IMR-90 (cell line): ENCODE measurements at regions not wholly inside any gene's neighbourhood (a gene's known extent, or its start where the extent isn't known, plus 50 kb on each side); places are given as distances from the start of the nearest gene placed in this dataset.
"Not testable (repeated sequence)": the region's sequence is repeated elsewhere in the genome, so short reads cannot be mapped to it uniquely, and the experiment has no call there.

Experiments
- ATAC-seq: fragments of 200-7000 bp; cut with Tn5 transposase; 2 replicates; pipeline ENCODE4 v1.9.1; 2020; ENCODE audit warnings: low read depth, mild to moderate bottlenecking, moderate library complexity
- BruUV-seq: library from RNA; stranded (reverse); fragments of 400-500 nt; replicated peaks from 2 replicates; lab custom pipeline; 2021; lab: Mats Ljungman, UMichigan
- CTCF ChIA-PET: fragments of 300-600 bp; formaldehyde crosslinking; extraction: SDS; loops from one replicate; lab custom pipeline; 2021; ENCODE audit warnings: antibody characterized with exemption; lab: Yijun Ruan, JAX
- POLR2A ChIA-PET: fragments of 300-600 bp; sonication (Branson Sonifier 250); formaldehyde crosslinking; loops from one replicate; lab custom pipeline; 2022; ENCODE audit warnings: antibody characterized with exemption; ENCODE audit not compliant: unreplicated experiment; lab: Charles Lee
- DNase-seq: peaks from one replicate; pipeline ENCODE4 v3.0.0; 2013
- H2AFZ ChIP-seq: replicated peaks from 2 replicates; pipeline ENCODE3; 2013; ENCODE audit warnings: low read length, mild to moderate bottlenecking; ENCODE audit not compliant: poor library complexity
- H2AK5ac ChIP-seq: 2 replicates; pipeline ENCODE4 v1.6.1; 2013; ENCODE audit warnings: low read depth, low read length, inconsistent platforms
- H2AK9ac ChIP-seq: replicated peaks from 2 replicates; pipeline ENCODE3; 2013; ENCODE audit warnings: mild to moderate bottlenecking, low read depth, low read length, moderate library complexity; ENCODE audit not compliant: poor library complexity
- H2BK120ac ChIP-seq: 2 replicates; pipeline ENCODE4 v1.6.1; 2013; ENCODE audit warnings: low read depth, low read length, inconsistent platforms
- H2BK15ac ChIP-seq: 3 replicates; pipeline ENCODE4 v1.6.1; 2013; ENCODE audit warnings: low read depth, low read length, inconsistent platforms
- H2BK20ac ChIP-seq: 2 replicates; pipeline ENCODE4 v1.6.1; 2013; ENCODE audit warnings: low read depth, mild to moderate bottlenecking, inconsistent platforms, low read length, moderate library complexity
- H2BK5ac ChIP-seq: 2 replicates; pipeline ENCODE4 v1.6.1; 2013; ENCODE audit warnings: mild to moderate bottlenecking, low read depth, low read length, inconsistent platforms; ENCODE audit not compliant: poor library complexity, severe bottlenecking
- H3K14ac ChIP-seq: replicated peaks from 2 replicates; pipeline ENCODE4 v1.6.1; 2013; ENCODE audit warnings: low read depth, low read length, inconsistent platforms
- H3K18ac ChIP-seq: 2 replicates; pipeline ENCODE4 v1.6.1; 2013; ENCODE audit warnings: low read depth, low read length, control low read depth
- H3K23ac ChIP-seq: 2 replicates; pipeline ENCODE4 v1.6.1; 2013; ENCODE audit warnings: low read depth, low read length, inconsistent platforms
- H3K27ac ChIP-seq: 2 replicates; pipeline ENCODE4 v1.5.1; 2013; ENCODE audit warnings: mild to moderate bottlenecking, control low read depth, low read length; ENCODE audit not compliant: insufficient read depth
- H3K27me3 ChIP-seq: 2 replicates; pipeline ENCODE4 v1.6.1; 2013; ENCODE audit warnings: low read length; ENCODE audit not compliant: control insufficient read depth, insufficient read depth
- H3K36me3 ChIP-seq: 2 replicates; pipeline ENCODE4 v1.6.1; 2013; ENCODE audit warnings: low read length, mixed read lengths; ENCODE audit not compliant: control insufficient read depth, insufficient read depth
- H3K4ac ChIP-seq: 2 replicates; pipeline ENCODE4 v1.6.1; 2013; ENCODE audit warnings: low read depth, low read length, inconsistent platforms
- H3K4me1 ChIP-seq: 2 replicates; pipeline ENCODE4 v1.6.1; 2013; ENCODE audit warnings: low read length, mixed read lengths; ENCODE audit not compliant: control insufficient read depth, insufficient read depth
- H3K4me2 ChIP-seq: 2 replicates; pipeline ENCODE4 v1.6.1; 2013; ENCODE audit warnings: low read depth, mild to moderate bottlenecking, control low read depth, low read length, moderate library complexity
- H3K4me3 ChIP-seq: 2 replicates; pipeline ENCODE4 v1.5.1; 2013; ENCODE audit warnings: low read depth, mild to moderate bottlenecking, control low read depth, low read length, moderate library complexity; ENCODE audit not compliant: insufficient read depth
- H3K56ac ChIP-seq: 2 replicates; pipeline ENCODE4 v1.6.1; 2013; ENCODE audit warnings: low read length, inconsistent platforms; ENCODE audit not compliant: insufficient read depth; ENCODE audit errors: extremely low read depth
- H3K79me1 ChIP-seq, 2 experiments: 2 replicates each; pipeline ENCODE4 v1.6.1; 2013; ENCODE audit warnings: low read length in 2 of 2, inconsistent platforms in 1 of 2, low read depth in 1 of 2
- H3K9ac ChIP-seq: 2 replicates; pipeline ENCODE4 v1.6.1; 2013; ENCODE audit warnings: low read depth, low read length, control low read depth
- H3K9me1 ChIP-seq: 2 replicates; pipeline ENCODE4 v1.6.1; 2013; ENCODE audit warnings: low read length, inconsistent platforms; ENCODE audit not compliant: insufficient read depth
- H3K9me3 ChIP-seq: 2 replicates; pipeline ENCODE4 v1.6.1; 2013; ENCODE audit warnings: low read length; ENCODE audit not compliant: control insufficient read depth, insufficient read depth
- H4K20me1 ChIP-seq: 2 replicates; pipeline ENCODE4 v1.6.1; 2013; ENCODE audit warnings: low read length, inconsistent platforms; ENCODE audit not compliant: insufficient read depth
- H4K5ac ChIP-seq: 2 replicates; pipeline ENCODE4 v1.6.1; 2013; ENCODE audit warnings: mild to moderate bottlenecking, low read depth, low read length, control low read depth
- H4K8ac ChIP-seq, 2 experiments: 2 replicates each; pipeline ENCODE4 v1.6.1; 2013; ENCODE audit warnings: low read depth in 2 of 2, low read length in 2 of 2, control low read depth in 1 of 2, inconsistent platforms in 1 of 2
- H4K91ac ChIP-seq: 2 replicates; pipeline ENCODE4 v1.6.1; 2013; ENCODE audit warnings: low read depth, low read length, inconsistent platforms; ENCODE audit not compliant: insufficient read depth
- BHLHE40 ChIP-seq: fragments of 150-350 bp; IDR thresholded peaks from 2 replicates; pipeline ENCODE4 v1.6.1; 2016; ENCODE audit warnings: mild to moderate bottlenecking, low read depth, low read length
- CEBPB ChIP-seq: IDR thresholded peaks from 2 replicates; pipeline ENCODE4 v1.6.1; 2012; ENCODE audit warnings: low read depth, low read length, improper control_type of control experiment
- CHD1 ChIP-seq: IDR thresholded peaks from 2 replicates; pipeline ENCODE4 v1.6.1; 2012; ENCODE audit warnings: low read depth, low read length, improper control_type of control experiment
- FOS ChIP-seq: fragments of 150-350 bp; IDR thresholded peaks from 2 replicates; pipeline ENCODE4 v1.6.1; 2016; ENCODE audit warnings: low read depth, low read length
- MAFK ChIP-seq: IDR thresholded peaks from 2 replicates; pipeline ENCODE4 v1.6.1; 2012; ENCODE audit warnings: low read depth, low read length, improper control_type of control experiment
- MXI1 ChIP-seq: IDR thresholded peaks from 2 replicates; pipeline ENCODE4 v1.6.1; 2012; ENCODE audit warnings: low read depth, mild to moderate bottlenecking, low read length, moderate library complexity, borderline replicate concordance
- NFE2L2 ChIP-seq: fragments of 150-350 bp; IDR thresholded peaks from 2 replicates; pipeline ENCODE4 v1.6.1; 2016; ENCODE audit warnings: low read depth, mild to moderate bottlenecking, low read length
- RAD21 ChIP-seq: IDR thresholded peaks from 2 replicates; pipeline ENCODE4 v1.6.1; 2012; ENCODE audit warnings: low read length, improper control_type of control experiment
- WGBS, 2 experiments: methylation state at CpG; one replicate each; pipeline versions ENCODE4 v1.1.5 to v1.1.7; 2013; ENCODE audit warnings: missing lambda C conversion rate in 2 of 2; ENCODE audit not compliant: insufficient read length in 1 of 2; ENCODE audit errors: extremely low coverage in 2 of 2; 5-methylcytosine and 5-hydroxymethylcytosine counted together
- dilution Hi-C: fragments of 300-500 bp; cut with HindIII; formaldehyde crosslinking; loops from one replicate; pipeline ENCODE4 v1.14.3; 2018; ENCODE audit warnings: low sequenced_read_pairs; ENCODE audit not compliant: unreplicated experiment
- in situ Hi-C: fragments of 300-500 bp; cut with MboI; formaldehyde crosslinking; loops from 3 replicates; pipeline ENCODE4 v1.14.3; 2019; ENCODE audit warnings: low sequenced_read_pairs, inconsistent platforms, mixed read lengths
- intact Hi-C: fragments of 100-400 bp; cut with micrococcal nuclease; formaldehyde crosslinking; loops from 2 replicates; pipeline ENCODE4 v1.10.0; 2022

- Histone ChIP-seq H3K36me3 (no peaks in the 10 kb centered on the region), H2BK120ac (no peak overlapping the region), H3K9me1 (no peaks in the 10 kb centered on the region), H3K23ac (no peak overlapping the region), H4K91ac (no peak overlapping the region), H3K4ac (no peak overlapping the region), H3K4me2 (no peak overlapping the region), H4K20me1 (no peaks in the 10 kb centered on the region), H4K5ac (no peak overlapping the region), H4K8ac (no peak overlapping the region), H2BK20ac (no peak overlapping the region), H3K14ac (no peak overlapping the region), H3K27me3 (no peaks in the 10 kb centered on the region), H2AK5ac (no peak overlapping the region), H3K9me3 (peaks cover 3% of the 10 kb centered on the region), H3K4me1 (no peaks in the 10 kb centered on the region), H2BK15ac (no peak overlapping the region), H2BK5ac (no peak overlapping the region), H2AK9ac (no peak overlapping the region), H3K79me1 (no peaks in the 10 kb centered on the region), H3K27ac (no peak overlapping the region), H3K9ac (no peak overlapping the region), H3K56ac (no peak overlapping the region), H3K4me3 (no peak overlapping the region), H3K18ac (no peak overlapping the region), H2AFZ (no peak overlapping the region)
- TF ChIP-seq MAFK (no peak), MXI1 (no peak), CHD1 (no peak), FOS (no peak), RAD21 (no peak), NFE2L2 (no peak), BHLHE40 (no peak), CEBPB (no peak)
- no peak for ATAC-seq
- ChIA-PET CTCF (no interaction called here), POLR2A (no interaction called here)
- dilution Hi-C loops: no loop called here
- in situ Hi-C loops: no loop called here
- BruUV-seq: no TSS peak
- WGBS, 2 experiments: no CpG with 5 or more reads among the region's 1 CpG
- intact Hi-C loops: no loop called here
- DNase-seq: no peak
Observed at GRCh38 chr7:19957664-19958063, 184.2 kb upstream of the TMEM196 start.

GRCh38 chr7:19954166-19954565 lies 180.7 kb upstream of the TMEM196 start:
- H4K5ac ChIP-seq, in situ Hi-C loops, H3K9ac ChIP-seq, H4K8ac ChIP-seq, H3K4me2 ChIP-seq, H2AK5ac ChIP-seq, H3K4me1 ChIP-seq, H3K9me3 ChIP-seq, H2AK9ac ChIP-seq, H3K36me3 ChIP-seq, ATAC-seq, H4K91ac ChIP-seq, H4K20me1 ChIP-seq, H2BK5ac ChIP-seq, H3K56ac ChIP-seq, H2BK120ac ChIP-seq, H3K4ac ChIP-seq, H3K23ac ChIP-seq, H2AFZ ChIP-seq, H3K4me3 ChIP-seq, H2BK20ac ChIP-seq, POLR2A ChIA-PET, H2BK15ac ChIP-seq, H3K79me1 ChIP-seq, dilution Hi-C loops, H3K9me1 ChIP-seq, H3K14ac ChIP-seq, H3K18ac ChIP-seq, H3K27ac ChIP-seq, DNase-seq, H3K27me3 ChIP-seq, BruUV-seq, intact Hi-C loops: not testable (repeated sequence)
- CTCF ChIA-PET: interaction anchor here (0.6 kb wide), 1 partner anchor 455 kb away, joined by 3 read pairs; no protein-coding TSS in a partner anchor
- 17% methylated on average over 1 of the region's 7 CpGs; no CpG with 5 or more reads in 1 of the 2 experiments for WGBS, 2 experiments
